ENCODE measurements at regions not wholly inside any gene's neighbourhood (a gene's known extent, or its start where the extent isn't known, plus 50 kb on each side); places are given as distances from the start of the nearest gene placed in this dataset.

DNA sequence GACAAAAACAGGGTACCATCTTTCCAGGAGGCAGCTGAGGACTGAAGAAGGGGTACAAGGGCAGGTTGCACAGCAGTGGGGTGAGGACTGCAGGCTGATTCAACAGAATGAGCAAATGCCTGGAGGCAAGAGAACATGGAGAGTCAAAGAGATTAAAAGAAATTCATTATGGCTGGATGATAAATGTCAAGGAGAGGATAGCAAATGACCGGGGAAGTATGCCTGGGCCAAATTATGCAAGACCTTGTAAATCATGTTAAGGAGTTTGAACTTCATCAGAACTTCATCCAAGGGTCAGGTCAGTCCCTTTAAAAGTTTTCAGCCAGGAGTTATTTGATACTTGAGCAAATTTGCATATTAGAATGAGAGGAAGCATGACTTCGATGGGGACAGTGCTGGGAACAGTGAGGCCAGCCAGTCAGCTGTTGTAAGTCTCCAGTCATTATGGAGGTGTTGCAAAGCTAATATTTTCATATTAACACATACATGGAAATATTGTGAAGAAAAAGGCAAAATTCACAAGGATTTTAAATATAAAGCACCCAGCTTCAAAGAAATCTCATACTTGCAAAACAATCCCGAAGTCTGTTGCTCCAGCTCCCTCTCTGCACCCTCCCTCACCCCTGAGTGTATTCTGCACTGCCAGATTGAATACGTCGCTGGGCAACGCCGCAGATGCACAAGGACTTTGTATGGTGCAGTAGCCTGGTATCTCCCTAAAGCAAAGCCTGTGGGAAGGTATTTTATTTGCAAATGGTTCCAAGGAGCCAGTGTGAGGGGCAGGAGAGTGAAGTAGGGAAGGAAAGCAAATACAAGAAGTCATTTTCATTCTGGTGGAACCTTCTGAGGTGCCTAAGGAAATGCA, 509.8 kb upstream of the TLE4 start:
- H3K27me3 ChIP-seq: no peaks in the 10 kb centered on the region
- H3K9me3 ChIP-seq: peaks cover 0 to 4% (median 0%) of the 10 kb centered on the region in 4 donors
- no peak overlapping the region for H3K4me3 ChIP-seq
- no peaks in the 10 kb centered on the region for H3K36me3 ChIP-seq
- DNase-seq: no peak
- intact Hi-C loops (cut with DNase I): no loop called here
- H3K4me1 ChIP-seq: no peaks in the 10 kb centered on the region
- TF ChIP-seq EP300 (IDR thresholded peaks at IDR 0.05): no peak
- no peak overlapping the region for H3K27ac ChIP-seq
- 73 to 81% methylated on average over 7 of the region's 7 CpGs for WGBS, 2 donors

DNA sequence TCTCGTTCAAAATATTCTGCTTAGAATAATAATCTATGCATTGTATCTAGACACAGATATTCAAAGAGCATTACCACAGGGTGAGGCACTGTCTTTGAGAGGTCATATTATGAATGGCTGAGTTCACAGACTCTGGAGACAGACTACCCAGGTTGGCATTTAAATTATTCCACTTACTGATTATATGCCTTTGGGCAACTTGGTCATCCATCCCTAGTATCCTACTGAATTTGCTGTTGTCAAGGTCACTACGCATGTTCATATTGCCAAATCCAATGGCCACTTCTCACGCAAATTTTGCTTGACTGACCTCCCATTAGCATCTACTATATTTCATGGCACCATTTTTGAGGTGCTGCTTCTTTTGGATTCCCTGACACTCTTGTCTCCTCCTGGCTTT, 498.6 kb upstream of the TLE4 start:
- no peak for DNase-seq
- TF ChIP-seq EP300 (IDR thresholded peaks at IDR 0.05) (no peak), POLR2A (IDR thresholded peaks at IDR 0.05) (no peak)
- intact Hi-C loops (cut with DNase I): no loop called here
- Histone ChIP-seq H3K36me3 (no peaks in the 10 kb centered on the region), H3K4me3 (no peak overlapping the region), H3K4me1 (no peaks in the 10 kb centered on the region), H3K9me3 (no peaks in the 10 kb centered on the region), H3K27me3 (no peaks in the 10 kb centered on the region), H3K27ac (no peak overlapping the region)
- WGBS, 2 donors: 92 to 95% methylated on average over 3 of the region's 3 CpGs

DNA sequence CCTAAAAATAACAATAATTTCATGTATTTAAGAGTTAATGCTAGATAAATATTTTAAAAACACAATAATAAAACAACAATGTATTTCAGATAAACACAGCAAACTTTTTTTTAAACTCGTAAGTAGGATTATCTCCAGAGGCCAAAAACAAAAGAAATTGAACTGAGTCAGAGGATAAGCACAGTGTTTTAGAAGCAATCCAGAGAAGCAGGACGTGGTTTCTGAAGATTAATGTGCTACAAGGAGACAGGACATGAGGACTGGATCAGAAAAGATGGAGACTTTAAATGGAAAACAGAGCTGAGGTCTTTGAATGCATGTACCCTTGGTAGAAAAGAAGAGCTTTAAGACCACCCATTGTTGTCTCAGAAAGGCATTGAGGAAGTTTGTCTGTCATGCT, 491.2 kb upstream of the TLE4 start:
- Histone ChIP-seq H3K27me3 (no peaks in the 10 kb centered on the region), H3K4me3 (no peak overlapping the region), H3K27ac (no peak overlapping the region), H3K36me3 (no peaks in the 10 kb centered on the region), H3K9me3 (no peaks in the 10 kb centered on the region), H3K4me1 (no peaks in the 10 kb centered on the region)
- 35 to 55% methylated on average over 2 of the region's 2 CpGs for WGBS, 2 donors
- DNase-seq: no peak
- TF ChIP-seq EP300 (IDR thresholded peaks at IDR 0.05) (no peak), POLR2AphosphoS5 (IDR thresholded peaks at IDR 0.05) (no peak), POLR2A (IDR thresholded peaks at IDR 0.05) (no peak)
- TF ChIP-seq, protein P1, sequence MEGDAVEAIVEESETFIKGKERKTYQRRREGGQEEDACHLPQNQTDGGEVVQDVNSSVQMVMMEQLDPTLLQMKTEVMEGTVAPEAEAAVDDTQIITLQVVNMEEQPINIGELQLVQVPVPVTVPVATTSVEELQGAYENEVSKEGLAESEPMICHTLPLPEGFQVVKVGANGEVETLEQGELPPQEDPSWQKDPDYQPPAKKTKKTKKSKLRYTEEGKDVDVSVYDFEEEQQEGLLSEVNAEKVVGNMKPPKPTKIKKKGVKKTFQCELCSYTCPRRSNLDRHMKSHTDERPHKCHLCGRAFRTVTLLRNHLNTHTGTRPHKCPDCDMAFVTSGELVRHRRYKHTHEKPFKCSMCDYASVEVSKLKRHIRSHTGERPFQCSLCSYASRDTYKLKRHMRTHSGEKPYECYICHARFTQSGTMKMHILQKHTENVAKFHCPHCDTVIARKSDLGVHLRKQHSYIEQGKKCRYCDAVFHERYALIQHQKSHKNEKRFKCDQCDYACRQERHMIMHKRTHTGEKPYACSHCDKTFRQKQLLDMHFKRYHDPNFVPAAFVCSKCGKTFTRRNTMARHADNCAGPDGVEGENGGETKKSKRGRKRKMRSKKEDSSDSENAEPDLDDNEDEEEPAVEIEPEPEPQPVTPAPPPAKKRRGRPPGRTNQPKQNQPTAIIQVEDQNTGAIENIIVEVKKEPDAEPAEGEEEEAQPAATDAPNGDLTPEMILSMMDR (IDR thresholded peaks at IDR 0.05): no peak
- intact Hi-C loops (cut with DNase I): no loop called here

DNA sequence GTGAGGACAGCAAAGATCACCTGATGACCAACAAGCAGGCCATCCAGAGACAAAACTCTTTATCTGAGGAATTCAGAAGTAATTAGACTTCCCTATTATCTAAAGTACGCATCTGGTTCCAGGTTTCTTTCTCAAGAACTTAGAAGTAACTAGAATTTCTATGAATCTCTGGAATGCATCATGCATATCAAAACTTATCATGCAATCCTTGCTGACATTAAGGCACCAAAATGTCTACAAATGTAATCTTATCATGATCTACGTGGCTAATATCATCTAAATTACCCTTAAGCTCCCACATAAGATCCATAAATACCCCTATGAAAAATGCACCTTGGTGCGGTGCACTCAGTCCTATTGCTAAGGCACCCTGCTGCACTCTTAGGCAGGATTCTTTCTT, 488.1 kb upstream of the TLE4 start:
- H3K4me1 ChIP-seq: no peaks in the 10 kb centered on the region
- TF ChIP-seq, protein P1 (IDR thresholded peaks at IDR 0.05): no peak
- no peak for TF ChIP-seq EP300 (IDR thresholded peaks at IDR 0.05)
- TF ChIP-seq POLR2AphosphoS5 (IDR thresholded peaks at IDR 0.05): no peak
- TF ChIP-seq POLR2A (IDR thresholded peaks at IDR 0.05): no peak
- 67 to 82% methylated on average over 3 of the region's 3 CpGs for WGBS, 2 donors

DNA sequence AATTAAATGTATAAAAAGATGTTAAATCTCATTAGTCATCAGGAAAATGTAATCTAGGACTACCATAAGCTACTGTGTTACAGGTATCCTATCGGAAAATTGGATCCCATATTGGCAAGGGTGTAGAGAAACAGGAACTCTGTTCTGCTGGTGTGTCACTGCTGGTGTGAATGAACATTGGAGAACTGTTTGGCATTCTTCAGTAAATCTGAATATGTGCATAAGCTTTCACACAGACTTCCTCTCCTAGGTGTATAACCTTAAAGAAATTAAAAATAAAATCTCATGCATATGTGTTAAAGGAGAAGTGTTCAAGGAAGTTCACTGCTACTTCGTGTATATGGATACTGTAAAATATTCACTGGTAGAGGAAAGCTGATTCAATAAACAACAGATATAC, 484.6 kb upstream of the TLE4 start:
- Histone ChIP-seq H3K36me3 (no peaks in the 10 kb centered on the region), H3K27ac (no peak overlapping the region), H3K27me3 (no peaks in the 10 kb centered on the region), H3K4me3 (no peak overlapping the region), H3K9me3 (no peaks in the 10 kb centered on the region), H3K4me1 (no peaks in the 10 kb centered on the region)
- WGBS, 2 donors: 89 to 93% methylated on average over 2 of the region's 2 CpGs
- TF ChIP-seq, protein P1 (IDR thresholded peaks at IDR 0.05): no peak
- TF ChIP-seq EP300 (IDR thresholded peaks at IDR 0.05) (no peak), POLR2AphosphoS5 (IDR thresholded peaks at IDR 0.05) (no peak), POLR2A (IDR thresholded peaks at IDR 0.05) (no peak)
- no peak for DNase-seq
- intact Hi-C loops (cut with DNase I): no loop called here

More for the DNA sequence above, 488.1 kb upstream of the TLE4 start:
- no peaks in the 10 kb centered on the region for H3K27me3 ChIP-seq
- intact Hi-C loops (cut with DNase I): no loop called here
- no peaks in the 10 kb centered on the region for H3K9me3 ChIP-seq
- H3K4me3 ChIP-seq: no peak overlapping the region
- H3K27ac ChIP-seq: no peak overlapping the region
- DNase-seq: no peak
- H3K36me3 ChIP-seq: no peaks in the 10 kb centered on the region
